Kidney (tissue), 13 donors: ENCODE measurements at regions not wholly inside any gene's neighbourhood (a gene's known extent, or its start where the extent isn't known, plus 50 kb on each side); places are given as distances from the start of the nearest gene placed in this dataset.

ENCODE experiments used
- DNase-seq, 5 donors: peaks; one replicate each; pipeline ENCODE4 v3.0.0-alpha.2; 2013 to 2020
- FAIRE-seq: peaks from 2 replicates; lab custom pipeline; 2012; peaks lifted over from hg19 to GRCh38; lab: Jason Lieb, UNC
- H3K27ac ChIP-seq, 2 donors: one replicate each; pipeline ENCODE4 v1.7.0; 2013; ENCODE audit warnings: low read depth in 2 of 2, low read length in 2 of 2, inconsistent platforms in 1 of 2
- H3K27me3 ChIP-seq: one replicate; pipeline ENCODE4 v1.7.1; 2013; ENCODE audit warnings: low read length, inconsistent platforms; ENCODE audit not compliant: control insufficient read depth, insufficient read depth
- H3K36me3 ChIP-seq, 3 donors: one replicate each; pipeline versions ENCODE4 v1.7.0 to v1.7.1; 2013; ENCODE audit warnings: low read length in 3 of 3, control low read depth in 1 of 3, inconsistent platforms in 1 of 3; ENCODE audit not compliant: insufficient read depth in 3 of 3, control insufficient read depth in 2 of 3
- H3K4me1 ChIP-seq, 3 donors: one replicate each; pipeline versions ENCODE4 v1.7.0 to v1.7.1; 2013; ENCODE audit warnings: low read length in 3 of 3, inconsistent platforms in 1 of 3, low read depth in 1 of 3; ENCODE audit not compliant: control insufficient read depth in 2 of 3, insufficient read depth in 2 of 3
- H3K4me3 ChIP-seq, 3 donors: one replicate each; pipeline versions ENCODE4 v1.7.0 to v1.8.1; 2013; ENCODE audit warnings: low read length in 3 of 3, control low read depth in 1 of 3, inconsistent platforms in 1 of 3
- H3K9ac ChIP-seq, 3 donors: one replicate each; pipeline versions ENCODE4 v1.7.0 to v1.7.1; 2013; ENCODE audit warnings: low read length in 3 of 3, control low read depth in 1 of 3, inconsistent platforms in 1 of 3
- H3K9me3 ChIP-seq, 3 donors: one replicate each; pipeline versions ENCODE4 v1.7.0 to v1.7.1; 2013; ENCODE audit warnings: low read length in 3 of 3, control low read depth in 1 of 3, inconsistent platforms in 1 of 3; ENCODE audit not compliant: control insufficient read depth in 2 of 3, insufficient read depth in 1 of 3
- CTCF ChIP-seq: IDR thresholded peaks from 3 replicates; pipeline ENCODE4 v1.5.1; 2012; ENCODE audit warnings: mild to moderate bottlenecking, moderate library complexity, borderline replicate concordance; ENCODE audit not compliant: insufficient read depth; ENCODE audit errors: extremely low read depth
- intact Hi-C: fragments of 100-400 bp; cut with DNase I; formaldehyde crosslinking; loops from one replicate; pipeline ENCODE4 v1.11.1; 2022
- donor health status: control.
- donor health status: control.
- donor health status: control.
- donor health status: control.
- donor health status: control.
- donor health status: DM: yes; HTN: yes; CAD: no.
- donor health status: Normal renal cell carcinoma (clear cell type).

- intact Hi-C loops: no loop called here
- H3K27ac ChIP-seq: no peak overlapping the region
- no peak overlapping the region for H3K4me3 ChIP-seq
- no peaks in the 10 kb centered on the region for H3K4me1 ChIP-seq
- no peak overlapping the region for H3K9ac ChIP-seq
- DNase-seq: peak in 2 of 5 donors; percentile 34 to 37
- H3K36me3 ChIP-seq: no peaks in the 10 kb centered on the region
- TF ChIP-seq CTCF: no peak
- no peaks in the 10 kb centered on the region for H3K27me3 ChIP-seq
- no peak for FAIRE-seq
- peaks cover 0 to 5% (median 2%) of the 10 kb centered on the region in 3 donors for H3K9me3 ChIP-seq
These were observed 57.4 kb upstream of the SHISAL1 start for GRCh38 chr22:44369916-44370801.

- no peak overlapping the region for H3K9ac ChIP-seq
- DNase-seq (peak in 2 of 5 donors; percentile 34 to 59), FAIRE-seq (no peak)
- H3K9me3 ChIP-seq: no peaks in the 10 kb centered on the region
- no peaks in the 10 kb centered on the region for H3K36me3 ChIP-seq
- TF ChIP-seq CTCF: no peak
- no peak overlapping the region for H3K27ac ChIP-seq
- no peaks in the 10 kb centered on the region for H3K27me3 ChIP-seq
- no peak overlapping the region for H3K4me3 ChIP-seq
- no peaks in the 10 kb centered on the region for H3K4me1 ChIP-seq
- intact Hi-C loops: no loop called here
These were observed 56.5 kb upstream of the SHISAL1 start for GRCh38 chr22:44369293-44369661.

GRCh38 chr22:44368611-44369292 lies 56.0 kb upstream of the SHISAL1 start:
- no peak for TF ChIP-seq CTCF

More at GRCh38 chr22:44368611-44369292, 56.0 kb upstream of the SHISAL1 start:
- intact Hi-C loops: no loop called here
- no peak overlapping the region for H3K4me3 ChIP-seq
- no peaks in the 10 kb centered on the region for H3K4me1 ChIP-seq
- H3K27me3 ChIP-seq: no peaks in the 10 kb centered on the region
- no peak overlapping the region for H3K27ac ChIP-seq
- no peaks in the 10 kb centered on the region for H3K9me3 ChIP-seq
- no peak overlapping the region for H3K9ac ChIP-seq
- FAIRE-seq (no peak), DNase-seq (peak in 2 of 5 donors; percentile 28 to 43)
- H3K36me3 ChIP-seq: no peaks in the 10 kb centered on the region
